HUES6 (cell line): ENCODE measurements at regions not wholly inside any gene's neighbourhood (a gene's known extent, or its start where the extent isn't known, plus 50 kb on each side); places are given as distances from the start of the nearest gene placed in this dataset.
"Not testable (repeated sequence)": the region's sequence is repeated elsewhere in the genome, so short reads cannot be mapped to it uniquely, and the experiment has no call there.

Experiments used
- H3K27ac ChIP-seq: 2 replicates; pipeline ENCODE4 v1.7.0; 2013; ENCODE audit warnings: low read depth, mild to moderate bottlenecking, low read length, inconsistent platforms
- H3K27me3 ChIP-seq: 2 replicates; pipeline ENCODE4 v1.6.1; 2013; ENCODE audit warnings: low read length; ENCODE audit not compliant: control insufficient read depth, insufficient read depth
- H3K36me3 ChIP-seq: 2 replicates; pipeline ENCODE4 v1.6.1; 2013; ENCODE audit warnings: low read length; ENCODE audit not compliant: control insufficient read depth, insufficient read depth
- H3K4me1 ChIP-seq: 2 replicates; pipeline ENCODE4 v1.6.1; 2013; ENCODE audit warnings: low read length; ENCODE audit not compliant: control insufficient read depth, insufficient read depth
- H3K4me3 ChIP-seq: 2 replicates; pipeline ENCODE4 v1.5.1; 2013; ENCODE audit warnings: low read depth, low read length
- H3K9ac ChIP-seq: one replicate; pipeline ENCODE4 v1.6.1; 2013; ENCODE audit warnings: mild to moderate bottlenecking, low read length
- H3K9me3 ChIP-seq: 2 replicates; pipeline ENCODE4 v1.6.1; 2013; ENCODE audit warnings: low read depth, low read length; ENCODE audit not compliant: control insufficient read depth, insufficient read depth

GRCh38 chr2:223486751-223487150 lies 115.4 kb downstream of the SCG2 start:
- no peak overlapping the region for H3K4me3 ChIP-seq
- no peaks in the 10 kb centered on the region for H3K4me1 ChIP-seq
- no peaks in the 10 kb centered on the region for H3K36me3 ChIP-seq
- H3K9ac ChIP-seq = no peak overlapping the region
- H3K27ac ChIP-seq = no peak overlapping the region
- H3K9me3 ChIP-seq = no peaks in the 10 kb centered on the region
- no peaks in the 10 kb centered on the region for H3K27me3 ChIP-seq

- no peak overlapping the region for H3K9ac ChIP-seq
- no peaks in the 10 kb centered on the region for H3K4me1 ChIP-seq
- H3K27ac ChIP-seq = no peak overlapping the region
- no peaks in the 10 kb centered on the region for H3K9me3 ChIP-seq
- no peaks in the 10 kb centered on the region for H3K27me3 ChIP-seq
- no peaks in the 10 kb centered on the region for H3K36me3 ChIP-seq
- no peak overlapping the region for H3K4me3 ChIP-seq
Observed at GRCh38 chr2:223487214-223487846, 114.8 kb downstream of the SCG2 start.

GRCh38 chr2:223488814-223489213 lies 113.3 kb downstream of the SCG2 start:
- H3K4me3 ChIP-seq = no peak overlapping the region
- H3K27me3 ChIP-seq = no peaks in the 10 kb centered on the region
- H3K4me1 ChIP-seq = no peaks in the 10 kb centered on the region
- no peak overlapping the region for H3K27ac ChIP-seq
- H3K9me3 ChIP-seq = no peaks in the 10 kb centered on the region
- H3K9ac ChIP-seq = no peak overlapping the region
- no peaks in the 10 kb centered on the region for H3K36me3 ChIP-seq

- H3K4me3 ChIP-seq = no peak overlapping the region
- H3K27me3 ChIP-seq = no peaks in the 10 kb centered on the region
- H3K4me1 ChIP-seq = no peaks in the 10 kb centered on the region
- no peaks in the 10 kb centered on the region for H3K36me3 ChIP-seq
- H3K27ac ChIP-seq = no peak overlapping the region
- H3K9ac ChIP-seq = no peak overlapping the region
- H3K9me3 ChIP-seq = no peaks in the 10 kb centered on the region
Observed at GRCh38 chr2:223494496-223494895, 107.7 kb downstream of the SCG2 start.

- no peak overlapping the region for H3K27ac ChIP-seq
- H3K9ac ChIP-seq = no peak overlapping the region
- no peaks in the 10 kb centered on the region for H3K9me3 ChIP-seq
- H3K4me3 ChIP-seq = no peak overlapping the region
- H3K4me1 ChIP-seq = no peaks in the 10 kb centered on the region
- no peaks in the 10 kb centered on the region for H3K36me3 ChIP-seq
- no peaks in the 10 kb centered on the region for H3K27me3 ChIP-seq
Observed at GRCh38 chr2:223494942-223495341, 107.2 kb downstream of the SCG2 start.

GRCh38 chr2:223496853-223497252 lies 105.3 kb downstream of the SCG2 start:
- H3K4me1 ChIP-seq, H3K9ac ChIP-seq, H3K4me3 ChIP-seq, H3K9me3 ChIP-seq, H3K36me3 ChIP-seq, H3K27me3 ChIP-seq, H3K27ac ChIP-seq: not testable (repeated sequence)

- 0 out of 2 replicates have a peak, but pooled peaks cover under 1% of the 10 kb centered on the region for H3K9me3 ChIP-seq
Observed at GRCh38 chr2:223500709-223501108, 101.5 kb downstream of the SCG2 start.

GRCh38 chr2:223501641-223502040 lies 100.5 kb downstream of the SCG2 start:
- no peaks in the 10 kb centered on the region for H3K4me1 ChIP-seq

More at GRCh38 chr2:223500709-223501108, 101.5 kb downstream of the SCG2 start:
- no peak overlapping the region for H3K9ac ChIP-seq
- no peak overlapping the region for H3K27ac ChIP-seq
- no peaks in the 10 kb centered on the region for H3K27me3 ChIP-seq
- no peaks in the 10 kb centered on the region for H3K4me1 ChIP-seq
- no peaks in the 10 kb centered on the region for H3K36me3 ChIP-seq
- H3K4me3 ChIP-seq = no peak overlapping the region

GRCh38 chr2:223503746-223504145 lies 98.4 kb downstream of the SCG2 start:
- Histone ChIP-seq H3K4me3 (no peak overlapping the region), H3K36me3 (no peaks in the 10 kb centered on the region), H3K9me3 (0 out of 2 replicates have a peak, but pooled peaks cover 3% of the 10 kb centered on the region), H3K9ac (no peak overlapping the region), H3K27ac (no peak overlapping the region), H3K27me3 (no peaks in the 10 kb centered on the region), H3K4me1 (no peaks in the 10 kb centered on the region)

More at GRCh38 chr2:223501641-223502040, 100.5 kb downstream of the SCG2 start:
- H3K36me3 ChIP-seq = no peaks in the 10 kb centered on the region
- no peak overlapping the region for H3K9ac ChIP-seq
- H3K27me3 ChIP-seq = no peaks in the 10 kb centered on the region
- no peak overlapping the region for H3K27ac ChIP-seq
- no peak overlapping the region for H3K4me3 ChIP-seq
- H3K9me3 ChIP-seq = 0 out of 2 replicates have a peak, but pooled peaks cover 3% of the 10 kb centered on the region

GRCh38 chr2:223508372-223508771 lies 93.8 kb downstream of the SCG2 start:
- H3K9ac ChIP-seq = no peak overlapping the region
- no peaks in the 10 kb centered on the region for H3K4me1 ChIP-seq
- H3K9me3 ChIP-seq = 0 out of 2 replicates have a peak, but pooled peaks cover 3% of the 10 kb centered on the region
- no peaks in the 10 kb centered on the region for H3K36me3 ChIP-seq
- no peak overlapping the region for H3K27ac ChIP-seq
- no peak overlapping the region for H3K4me3 ChIP-seq
- H3K27me3 ChIP-seq = 0 out of 2 replicates have a peak, but pooled peaks cover 2% of the 10 kb centered on the region

GRCh38 chr2:223510713-223511112 lies 91.4 kb downstream of the SCG2 start:
- Histone ChIP-seq H3K36me3 (no peaks in the 10 kb centered on the region), H3K27me3 (0 out of 2 replicates have a peak, but pooled peaks cover 2% of the 10 kb centered on the region), H3K9me3 (0 out of 2 replicates have a peak, but pooled peaks cover 3% of the 10 kb centered on the region), H3K4me3 (no peak overlapping the region), H3K9ac (no peak overlapping the region), H3K4me1 (no peaks in the 10 kb centered on the region), H3K27ac (no peak overlapping the region)
